GM19463 (cell line): ENCODE measurements at regions not wholly inside any gene's neighbourhood (a gene's known extent, or its start where the extent isn't known, plus 50 kb on each side); places are given as distances from the start of the nearest gene placed in this dataset.
"Not testable (repeated sequence)": the region's sequence is repeated elsewhere in the genome, so short reads cannot be mapped to it uniquely, and the experiment has no call there.

ENCODE experiments used
- ATAC-seq: cut with Tn5 transposase; IDR thresholded peaks from one replicate; pipeline ENCODE4 v1.9.1; 2021; ENCODE audit warnings: mild to moderate bottlenecking, moderate library complexity; ENCODE audit not compliant: unreplicated experiment

GRCh38 chr1:145553795-145554194 lies 54.0 kb upstream of the GPR89A start:
- ATAC-seq: not testable (repeated sequence)

DNA sequence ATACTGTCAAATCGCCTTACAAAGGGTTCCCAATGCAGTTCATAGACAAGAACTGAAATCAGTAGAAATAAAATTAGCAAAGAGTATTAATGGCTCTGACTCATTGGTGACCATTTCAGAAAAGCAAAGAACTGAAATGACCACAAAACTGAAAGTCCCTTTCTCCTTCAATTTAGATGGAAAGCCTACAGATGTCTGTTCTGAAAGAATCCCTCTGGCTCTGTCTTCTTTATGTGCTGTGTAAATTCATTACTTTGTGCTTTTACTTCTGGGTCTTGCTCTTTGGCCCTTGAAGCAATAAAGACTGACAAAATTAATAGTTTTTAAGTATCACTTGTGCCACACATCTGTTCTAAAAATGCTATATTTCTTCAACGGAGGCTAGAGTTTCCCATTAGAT lies 62.7 kb upstream of the GPR89A start:
- no peak for ATAC-seq

DNA sequence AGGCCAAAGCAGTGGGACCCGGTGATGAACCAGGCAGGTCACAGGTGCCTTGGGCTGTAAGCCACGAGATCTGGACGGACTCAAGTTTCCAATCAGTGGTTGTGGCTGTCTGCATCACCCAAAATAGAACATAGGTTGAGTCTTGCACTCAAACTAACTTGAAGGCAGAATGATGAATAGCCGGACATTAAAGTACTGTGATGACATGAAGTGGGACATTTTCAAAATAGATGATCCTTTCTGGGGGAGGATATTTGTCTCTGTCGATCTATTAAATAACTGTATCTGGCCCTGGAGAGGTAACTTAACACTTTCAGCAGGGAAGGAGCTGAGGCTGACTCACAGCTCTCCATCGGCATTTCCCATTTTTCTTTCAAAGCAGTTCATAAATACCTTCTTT lies 66.1 kb upstream of the GPR89A start:
- not testable (repeated sequence) for ATAC-seq

DNA sequence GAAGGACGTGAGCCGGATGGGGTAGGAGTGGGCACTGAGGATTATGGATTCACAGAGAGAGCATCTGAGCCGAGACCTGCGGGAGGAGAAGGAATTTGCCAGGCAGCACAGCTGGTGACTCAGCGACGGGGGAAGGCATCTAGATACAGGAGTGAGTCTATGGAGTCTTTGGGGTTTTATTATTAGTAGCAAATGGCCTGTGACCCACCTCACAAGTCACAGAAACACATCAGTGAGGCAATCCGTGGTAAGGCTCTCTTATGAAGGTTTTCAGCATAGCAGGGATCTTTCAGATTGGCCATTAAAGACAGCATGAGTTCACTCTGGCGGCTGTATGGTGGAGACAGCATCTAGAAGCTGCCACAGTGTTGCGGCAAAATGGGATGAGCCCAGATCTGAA lies 66.5 kb upstream of the GPR89A start:
- not testable (repeated sequence) for ATAC-seq

DNA sequence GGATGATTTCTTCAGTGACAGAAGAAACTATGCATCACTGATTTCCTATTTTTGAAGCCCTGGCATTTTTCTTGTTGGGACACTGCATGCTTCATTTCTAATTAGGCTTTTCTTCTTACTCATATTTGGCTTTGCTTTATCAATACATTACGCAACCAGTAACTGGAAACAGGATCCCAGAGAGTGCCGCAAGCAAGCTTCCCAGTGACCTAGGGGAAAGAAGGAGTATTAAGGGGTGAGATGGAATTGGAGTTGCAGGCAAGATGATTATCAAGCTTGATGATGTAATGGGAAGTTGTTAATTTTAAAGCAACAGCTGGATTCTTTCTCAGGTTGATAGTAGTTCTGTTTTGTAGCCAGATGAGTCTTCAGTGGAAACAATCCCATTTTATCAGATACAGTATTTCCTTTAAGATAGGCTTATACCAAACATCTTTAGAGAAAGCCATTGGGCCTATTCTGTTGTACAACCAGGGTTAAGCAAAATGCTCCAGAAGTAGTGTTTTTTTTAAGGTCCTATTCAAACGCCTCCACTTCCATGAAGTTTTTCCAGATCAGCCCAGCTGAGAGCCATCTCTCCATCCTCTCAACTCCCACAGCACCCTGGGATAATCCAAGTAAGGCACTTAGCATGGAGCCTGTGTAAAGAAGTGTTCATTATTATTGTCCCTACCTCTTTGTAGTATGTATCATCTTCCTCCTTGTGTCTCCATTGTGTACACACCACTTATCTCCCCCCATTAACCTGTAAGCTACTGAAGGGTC lies 69.5 kb upstream of the GPR89A start:
- ATAC-seq: not testable (repeated sequence)

DNA sequence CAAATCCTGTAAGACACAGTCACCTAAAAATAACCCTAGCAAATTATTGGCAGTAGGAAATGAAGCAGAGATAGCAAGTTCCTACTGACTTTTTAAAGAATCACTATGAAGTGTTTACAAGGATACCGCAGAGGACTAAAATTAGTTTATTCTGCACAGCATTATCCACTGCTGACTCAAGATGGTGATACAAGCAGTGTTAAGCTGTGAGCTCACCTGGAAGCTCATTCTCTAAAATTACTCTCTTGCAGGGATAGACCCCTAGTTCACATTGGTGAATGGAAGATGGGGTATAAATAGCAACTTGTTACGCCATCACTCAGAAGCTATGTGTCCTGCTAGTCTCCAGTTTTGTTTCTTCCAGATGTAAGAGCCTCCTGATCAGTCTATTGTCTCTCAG lies 70.8 kb upstream of the GPR89A start:
- not testable (repeated sequence) for ATAC-seq

DNA sequence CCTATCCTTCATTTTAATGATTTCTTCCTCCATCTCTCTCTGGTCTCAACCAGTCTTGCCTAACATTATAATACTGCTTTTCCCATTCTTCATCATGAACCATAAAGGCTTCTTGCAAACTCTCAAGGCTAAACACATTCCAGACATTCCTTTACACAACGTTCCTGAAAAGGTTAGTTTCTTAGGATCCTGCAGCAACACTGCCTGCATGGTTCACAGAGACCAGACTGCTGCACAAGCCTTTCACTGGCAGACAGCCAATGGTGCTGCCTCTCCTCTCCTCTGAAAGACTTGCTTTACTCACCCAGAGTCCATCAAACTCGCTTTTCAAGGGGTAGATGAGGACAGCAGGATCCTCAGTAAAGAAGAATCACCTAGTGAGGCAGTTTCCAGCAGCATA lies 72.3 kb upstream of the GPR89A start:
- not testable (repeated sequence) for ATAC-seq

DNA sequence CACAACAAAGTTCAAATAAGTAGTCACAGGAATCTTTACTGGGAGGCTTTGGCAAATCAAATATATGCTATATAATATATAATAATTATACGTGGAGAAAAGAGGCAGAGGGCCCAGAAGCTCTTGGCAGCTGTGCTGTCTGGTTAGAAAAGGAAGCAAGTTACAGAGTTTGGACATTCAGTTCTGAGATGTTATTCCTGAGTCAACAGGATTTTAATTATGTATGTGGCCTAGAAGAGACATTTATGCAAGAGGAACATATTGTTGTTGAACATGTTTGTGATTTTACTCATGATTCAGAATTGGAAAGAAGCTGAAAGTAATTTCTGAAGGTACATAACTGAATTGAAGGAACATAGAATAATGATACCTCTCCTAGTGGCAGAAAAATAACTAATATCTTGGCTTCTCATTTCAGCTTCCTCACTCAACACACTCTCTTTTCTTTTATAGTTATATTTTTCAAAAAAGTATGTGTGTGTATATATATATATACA lies 79.7 kb upstream of the GPR89A start:
- not testable (repeated sequence) for ATAC-seq

GRCh38 chr1:145520159-145520558 lies 87.6 kb upstream of the GPR89A start:
- ATAC-seq: not testable (repeated sequence)

- ATAC-seq: not testable (repeated sequence)
Measured at GRCh38 chr1:145519302-145519701, 88.5 kb upstream of the GPR89A start.

DNA sequence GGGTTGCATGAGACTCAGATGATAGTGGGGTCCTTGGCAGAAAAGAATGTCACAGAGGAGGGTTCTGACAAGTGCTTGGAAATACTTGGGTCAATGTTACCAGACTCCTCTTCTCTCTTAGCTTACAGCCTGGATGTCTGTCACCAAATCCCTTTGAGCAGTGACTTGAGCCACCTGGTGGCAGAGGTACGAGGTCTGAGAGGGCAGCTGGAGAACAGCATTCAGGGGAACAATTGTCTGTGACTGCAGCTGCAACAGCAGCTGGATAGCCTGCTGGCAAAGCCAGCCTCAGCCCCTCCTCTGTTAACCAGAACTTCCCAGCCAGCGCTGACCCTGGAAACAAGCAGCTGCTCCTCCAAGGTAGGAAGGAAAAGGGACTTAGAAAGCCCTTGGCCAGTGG lies 87.6 kb upstream of the NBPF20 start:
- not testable (repeated sequence) for ATAC-seq

DNA sequence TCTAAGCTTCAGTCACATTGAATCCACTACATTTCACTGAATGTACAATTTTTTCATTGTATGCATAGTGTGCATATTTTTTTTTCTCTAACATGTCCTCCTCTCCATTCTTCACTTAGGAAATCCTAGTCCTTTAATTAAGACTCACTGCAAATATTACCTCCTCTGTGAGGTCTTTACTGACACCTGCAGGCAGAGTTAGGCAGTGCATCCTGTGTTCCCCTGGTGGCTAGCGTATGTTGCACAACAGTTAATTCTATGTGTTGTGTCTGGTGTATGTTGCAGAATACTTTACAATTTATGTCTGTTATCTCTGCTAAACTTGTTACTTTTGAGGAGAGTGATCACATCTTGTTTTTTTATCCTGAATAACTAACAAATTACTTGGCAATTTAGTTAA lies 82.7 kb upstream of the NBPF20 start:
- ATAC-seq: not testable (repeated sequence)

GRCh38 chr1:145505663-145506647 lies 80.6 kb upstream of the NBPF20 start:
- peak; percentile 78 for ATAC-seq

DNA sequence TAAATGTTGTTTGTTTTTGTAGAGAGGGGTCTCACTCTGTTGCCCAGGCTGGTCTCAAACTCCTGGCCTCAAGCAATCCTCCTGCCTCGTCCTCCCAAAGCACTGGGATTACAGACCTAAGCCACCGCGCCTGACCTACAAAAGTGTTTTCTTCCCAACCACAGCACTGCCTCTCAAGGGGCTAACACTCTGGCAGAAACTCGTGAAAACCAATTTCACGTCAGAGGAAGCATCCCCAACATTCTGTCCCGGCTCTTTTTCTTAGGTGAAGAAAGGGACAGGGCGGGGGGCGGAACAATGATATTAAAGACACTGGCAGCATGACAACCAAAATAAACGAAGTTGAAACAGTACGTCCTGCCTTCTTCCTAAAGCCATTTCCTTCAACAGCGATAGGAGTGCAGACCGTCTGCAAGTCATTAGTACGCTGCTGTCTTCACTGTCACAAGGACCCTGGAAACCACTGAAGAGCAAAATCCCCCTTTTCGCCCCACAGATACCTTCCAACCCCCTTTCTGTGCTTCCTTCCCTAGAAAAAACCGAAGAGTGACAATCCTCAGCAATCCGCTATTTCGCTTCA lies 79.5 kb upstream of the NBPF20 start:
- not testable (repeated sequence) for ATAC-seq

GRCh38 chr1:145504310-145504709 lies 78.9 kb upstream of the NBPF20 start:
- ATAC-seq: not testable (repeated sequence)

GRCh38 chr1:145500251-145500650 lies 74.8 kb upstream of the NBPF20 start:
- not testable (repeated sequence) for ATAC-seq

DNA sequence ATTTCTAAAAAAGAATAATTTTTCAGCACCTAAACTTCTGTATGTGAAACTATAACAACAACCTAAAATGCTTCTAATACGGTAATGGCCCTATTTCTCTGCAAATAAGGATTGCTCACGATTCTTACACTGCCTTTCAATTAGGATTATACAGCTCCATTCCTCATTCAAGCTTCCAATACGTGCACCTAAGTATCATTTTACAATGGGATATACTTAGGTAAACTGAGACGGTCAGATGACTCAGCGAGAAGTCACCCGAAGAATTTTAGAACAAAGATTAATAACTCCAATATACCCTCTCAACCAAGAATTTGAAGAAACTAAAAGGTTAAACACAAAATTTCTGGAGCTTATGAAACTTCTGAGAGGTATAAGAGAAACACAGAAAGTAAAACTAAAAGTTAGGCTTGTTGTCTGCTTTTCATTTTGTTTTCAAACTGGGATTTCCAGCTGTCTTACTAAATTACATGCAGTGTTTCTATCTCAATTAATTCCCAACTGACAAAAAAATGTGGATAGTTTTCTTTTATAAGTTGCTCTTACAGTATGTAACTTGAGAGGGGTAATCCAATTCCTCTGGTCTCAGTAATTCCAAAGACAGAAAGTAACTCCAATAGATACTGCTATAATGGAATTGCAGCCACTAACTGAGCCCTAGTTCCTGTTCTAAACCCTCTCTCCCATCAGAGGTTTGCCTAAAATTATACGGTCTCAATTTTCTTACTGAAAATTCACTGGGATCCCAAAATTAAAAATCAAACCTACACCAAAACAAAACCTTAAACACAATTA lies 69.9 kb upstream of the NBPF20 start:
- not testable (repeated sequence) for ATAC-seq

GRCh38 chr1:145488193-145488933 lies 63.0 kb upstream of the NBPF20 start:
- not testable (repeated sequence) for ATAC-seq

DNA sequence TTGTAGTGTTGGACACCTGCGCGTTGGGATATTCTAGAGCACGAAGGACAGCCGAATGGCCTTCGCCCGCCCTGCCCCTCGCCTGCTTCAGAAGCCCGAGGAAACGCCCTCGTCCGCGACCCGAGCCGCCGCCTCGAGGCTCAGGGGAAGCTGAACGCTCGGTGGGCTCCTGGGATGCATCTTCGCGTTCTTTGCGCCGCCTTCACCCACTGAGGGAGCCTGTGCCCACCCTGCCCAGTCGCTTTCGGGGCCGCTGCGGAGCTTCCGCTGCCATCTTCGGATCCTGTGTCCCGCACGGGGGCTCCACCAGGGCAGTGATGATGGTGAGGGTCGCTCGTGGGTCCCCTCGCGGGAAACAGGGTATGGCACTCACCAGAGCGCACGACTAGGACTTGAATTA lies 61.8 kb upstream of the NBPF20 start:
- not testable (repeated sequence) for ATAC-seq

DNA sequence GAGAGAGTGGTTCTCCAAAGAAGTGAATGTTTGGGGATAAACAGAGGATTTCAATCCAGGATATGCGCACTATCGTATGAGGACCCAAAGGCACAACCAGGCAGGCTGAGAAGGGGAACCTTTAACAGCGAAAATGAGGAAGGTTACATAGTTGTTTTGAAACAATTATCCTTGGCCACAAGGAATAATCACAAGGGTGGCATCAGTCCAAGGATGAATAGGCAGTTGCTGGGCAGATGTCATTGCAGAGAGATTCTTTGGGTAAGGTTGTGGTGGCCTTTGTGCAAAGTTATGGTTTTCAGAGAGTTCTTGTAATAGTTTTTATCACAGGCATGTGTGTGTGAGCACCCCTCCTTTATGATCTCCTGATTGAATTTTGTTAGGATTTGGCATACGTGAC lies 58.9 kb upstream of the NBPF20 start:
- not testable (repeated sequence) for ATAC-seq
